OCI-LY7 (cell line): ENCODE measurements at regions not wholly inside any gene's neighbourhood (a gene's known extent, or its start where the extent isn't known, plus 50 kb on each side); places are given as distances from the start of the nearest gene placed in this dataset.

Experiments
- EZH2phosphoT487 ChIP-seq: fragments of 200-600 bp; sonication (generic); IDR thresholded peaks from 2 replicates; pipeline ENCODE4 v1.6.1; 2018; ENCODE audit warnings: low read depth, borderline replicate concordance, mild to moderate bottlenecking, mixed run types, antibody characterized with exemption, low read length, moderate library complexity, mixed read lengths
- TF ChIP-seq, protein P1 (sequence below): fragments of 200-600 bp; sonication (generic); conservative IDR thresholded peaks from 2 replicates; pipeline ENCODE4 v1.5.1; 2014; ENCODE audit warnings: mild to moderate bottlenecking, antibody characterized with exemption, low read length, moderate library complexity, mixed read lengths

DNA sequence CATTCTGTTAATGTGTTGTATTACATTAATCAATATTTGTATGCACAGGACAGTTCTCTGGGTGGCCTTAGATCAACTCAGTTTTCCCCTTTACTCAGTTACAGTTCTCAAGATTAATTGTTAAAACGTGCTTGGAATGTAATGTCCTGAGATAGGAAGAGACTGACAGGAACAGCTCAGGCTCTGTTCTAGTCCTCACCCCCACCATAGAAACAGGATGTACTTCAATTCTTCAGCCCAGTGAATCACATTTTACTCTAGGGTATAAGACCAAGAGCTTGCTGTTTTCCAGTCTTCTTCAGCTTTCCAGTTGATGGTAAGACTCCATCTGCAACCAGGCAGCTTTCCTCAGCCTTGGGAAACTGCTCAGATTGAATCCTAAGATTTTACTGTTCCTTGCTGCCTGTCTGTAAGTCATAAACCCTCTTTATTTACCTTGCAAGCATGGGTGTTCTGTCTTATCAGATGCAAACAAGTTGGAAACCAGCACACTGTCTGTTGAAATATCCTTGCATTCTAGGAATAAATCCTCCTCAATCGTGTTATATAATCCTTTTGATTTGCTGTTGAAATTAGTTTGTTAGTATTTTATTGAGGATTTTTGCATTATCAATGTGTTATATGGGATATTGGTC lies 836.9 kb upstream of the PCDH9 start:
- TF ChIP-seq, protein P1, sequence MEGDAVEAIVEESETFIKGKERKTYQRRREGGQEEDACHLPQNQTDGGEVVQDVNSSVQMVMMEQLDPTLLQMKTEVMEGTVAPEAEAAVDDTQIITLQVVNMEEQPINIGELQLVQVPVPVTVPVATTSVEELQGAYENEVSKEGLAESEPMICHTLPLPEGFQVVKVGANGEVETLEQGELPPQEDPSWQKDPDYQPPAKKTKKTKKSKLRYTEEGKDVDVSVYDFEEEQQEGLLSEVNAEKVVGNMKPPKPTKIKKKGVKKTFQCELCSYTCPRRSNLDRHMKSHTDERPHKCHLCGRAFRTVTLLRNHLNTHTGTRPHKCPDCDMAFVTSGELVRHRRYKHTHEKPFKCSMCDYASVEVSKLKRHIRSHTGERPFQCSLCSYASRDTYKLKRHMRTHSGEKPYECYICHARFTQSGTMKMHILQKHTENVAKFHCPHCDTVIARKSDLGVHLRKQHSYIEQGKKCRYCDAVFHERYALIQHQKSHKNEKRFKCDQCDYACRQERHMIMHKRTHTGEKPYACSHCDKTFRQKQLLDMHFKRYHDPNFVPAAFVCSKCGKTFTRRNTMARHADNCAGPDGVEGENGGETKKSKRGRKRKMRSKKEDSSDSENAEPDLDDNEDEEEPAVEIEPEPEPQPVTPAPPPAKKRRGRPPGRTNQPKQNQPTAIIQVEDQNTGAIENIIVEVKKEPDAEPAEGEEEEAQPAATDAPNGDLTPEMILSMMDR = no peak
- no peak for TF ChIP-seq EZH2phosphoT487
